IMR-90 (cell line): ENCODE measurements at regions not wholly inside any gene's neighbourhood (a gene's known extent, or its start where the extent isn't known, plus 50 kb on each side); places are given as distances from the start of the nearest gene placed in this dataset.

Experiments used
- BHLHE40 ChIP-seq: fragments of 150-350 bp; IDR thresholded peaks from 2 replicates; pipeline ENCODE4 v1.6.1; 2016; ENCODE audit warnings: mild to moderate bottlenecking, low read depth, low read length
- CHD1 ChIP-seq: IDR thresholded peaks from 2 replicates; pipeline ENCODE4 v1.6.1; 2012; ENCODE audit warnings: low read depth, low read length, improper control_type of control experiment
- POLR2A ChIP-seq: IDR thresholded peaks from 2 replicates; pipeline ENCODE4 v1.6.1; 2012; ENCODE audit warnings: mild to moderate bottlenecking, low read depth, low read length
- SMC3 ChIP-seq: fragments of 150-350 bp; IDR thresholded peaks from 2 replicates; pipeline ENCODE4 v1.6.1; 2016; ENCODE audit warnings: low read depth, mild to moderate bottlenecking, antibody characterized with exemption, low read length, moderate library complexity
- TF ChIP-seq, protein P1 (sequence below): fragments of 150-350 bp; IDR thresholded peaks from 2 replicates; pipeline ENCODE4 v1.6.1; 2016; ENCODE audit warnings: low read depth, mild to moderate bottlenecking, low read length, moderate library complexity, borderline replicate concordance
- TF ChIP-seq, protein P2 (sequence below): conservative IDR thresholded peaks from 2 replicates; pipeline ENCODE4 v1.5.1; 2012; ENCODE audit warnings: mild to moderate bottlenecking, low read depth, low read length, improper control_type of control experiment

DNA sequence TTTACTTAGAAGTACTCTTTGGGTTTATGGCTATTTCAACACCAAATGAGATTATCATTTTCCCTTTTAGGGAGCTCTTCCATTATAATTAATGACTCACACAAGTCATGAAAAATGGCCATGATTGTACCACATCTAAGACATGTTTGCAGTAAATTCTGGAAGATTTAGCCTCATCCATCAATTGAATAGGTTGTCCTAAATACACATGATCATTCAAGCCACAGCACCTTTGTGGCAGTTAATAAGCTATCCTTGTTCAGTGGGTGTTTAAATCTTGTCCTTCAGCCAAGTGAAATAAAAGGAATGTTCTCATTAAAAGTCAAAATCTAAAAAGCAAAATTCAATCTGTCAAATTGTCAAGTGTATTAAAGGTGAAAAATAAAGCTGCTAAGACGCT, 237.5 kb downstream of the ZPLD1 start:
- TF ChIP-seq, protein P1, sequence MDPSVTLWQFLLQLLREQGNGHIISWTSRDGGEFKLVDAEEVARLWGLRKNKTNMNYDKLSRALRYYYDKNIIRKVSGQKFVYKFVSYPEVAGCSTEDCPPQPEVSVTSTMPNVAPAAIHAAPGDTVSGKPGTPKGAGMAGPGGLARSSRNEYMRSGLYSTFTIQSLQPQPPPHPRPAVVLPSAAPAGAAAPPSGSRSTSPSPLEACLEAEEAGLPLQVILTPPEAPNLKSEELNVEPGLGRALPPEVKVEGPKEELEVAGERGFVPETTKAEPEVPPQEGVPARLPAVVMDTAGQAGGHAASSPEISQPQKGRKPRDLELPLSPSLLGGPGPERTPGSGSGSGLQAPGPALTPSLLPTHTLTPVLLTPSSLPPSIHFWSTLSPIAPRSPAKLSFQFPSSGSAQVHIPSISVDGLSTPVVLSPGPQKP, result no peak
- TF ChIP-seq SMC3 (no peak), CHD1 (no peak), BHLHE40 (no peak), POLR2A (no peak)
- TF ChIP-seq, protein P2, sequence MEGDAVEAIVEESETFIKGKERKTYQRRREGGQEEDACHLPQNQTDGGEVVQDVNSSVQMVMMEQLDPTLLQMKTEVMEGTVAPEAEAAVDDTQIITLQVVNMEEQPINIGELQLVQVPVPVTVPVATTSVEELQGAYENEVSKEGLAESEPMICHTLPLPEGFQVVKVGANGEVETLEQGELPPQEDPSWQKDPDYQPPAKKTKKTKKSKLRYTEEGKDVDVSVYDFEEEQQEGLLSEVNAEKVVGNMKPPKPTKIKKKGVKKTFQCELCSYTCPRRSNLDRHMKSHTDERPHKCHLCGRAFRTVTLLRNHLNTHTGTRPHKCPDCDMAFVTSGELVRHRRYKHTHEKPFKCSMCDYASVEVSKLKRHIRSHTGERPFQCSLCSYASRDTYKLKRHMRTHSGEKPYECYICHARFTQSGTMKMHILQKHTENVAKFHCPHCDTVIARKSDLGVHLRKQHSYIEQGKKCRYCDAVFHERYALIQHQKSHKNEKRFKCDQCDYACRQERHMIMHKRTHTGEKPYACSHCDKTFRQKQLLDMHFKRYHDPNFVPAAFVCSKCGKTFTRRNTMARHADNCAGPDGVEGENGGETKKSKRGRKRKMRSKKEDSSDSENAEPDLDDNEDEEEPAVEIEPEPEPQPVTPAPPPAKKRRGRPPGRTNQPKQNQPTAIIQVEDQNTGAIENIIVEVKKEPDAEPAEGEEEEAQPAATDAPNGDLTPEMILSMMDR, result no peak
